Body of pancreas (tissue), 4 donors: ENCODE measurements at regions not wholly inside any gene's neighbourhood (a gene's known extent, or its start where the extent isn't known, plus 50 kb on each side); places are given as distances from the start of the nearest gene placed in this dataset.

Experiments
- ATAC-seq: fragments of 150-250 bp; one replicate; pipeline ENCODE4 v1.9.1; 2016
- DNase-seq, 4 donors: peaks; one replicate each; pipeline ENCODE4 v3.0.0-alpha.2; 2019
- H3K27ac ChIP-seq, 4 donors: fragments of 200-600 bp; sonication (generic); 1 replicate in 3 of 4; 2 replicates in 1 of 4; pipeline versions ENCODE4 v1.5.1 to v1.6.1; 2016 to 2019; ENCODE audit warnings: mild to moderate bottlenecking in 1 of 4, mixed read lengths in 1 of 4, moderate library complexity in 1 of 4
- H3K27me3 ChIP-seq, 2 donors: fragments of 200-600 bp; sonication (generic); one replicate each; pipeline ENCODE4 v1.6.0; 2016; ENCODE audit warnings: mild to moderate bottlenecking in 1 of 2
- H3K36me3 ChIP-seq, 2 donors: fragments of 200-600 bp; sonication (generic); replicated peaks in 1 of 2; 2 replicates each; pipeline ENCODE4 v1.5.1; 2016; ENCODE audit warnings: low read depth in 2 of 2; ENCODE audit not compliant: insufficient read depth in 1 of 2
- H3K4me1 ChIP-seq: fragments of 200-600 bp; sonication (generic); one replicate; pipeline ENCODE4 v1.6.0; 2016
- H3K4me3 ChIP-seq, 2 donors: fragments of 200-600 bp; sonication (generic); 1 replicate in 1 of 2; 2 replicates in 1 of 2; pipeline ENCODE4 v1.5.1; 2016 to 2019
- H3K9me3 ChIP-seq, 3 donors: fragments of 200-600 bp; sonication (generic); 1 replicate in 2 of 3; 2 replicates in 1 of 3; pipeline ENCODE4 v1.5.1; 2016
- CTCF ChIP-seq, 7 experiments: fragments of 450-650 bp in 4 of 7; fragments of 200-600 bp in 3 of 7; sonication (generic) in 3 of 7; IDR thresholded peaks; one replicate each; pipeline ENCODE4 v1.5.1; 2016 to 2019; ENCODE audit warnings: antibody characterized with exemption in 7 of 7
- POLR2A ChIP-seq, 3 donors: fragments of 450-650 bp; IDR thresholded peaks; one replicate each; pipeline ENCODE4 v1.6.1; 2016; ENCODE audit warnings: antibody characterized with exemption in 3 of 3, mild to moderate bottlenecking in 2 of 3
- WGBS, 2 donors: methylation state at CpG; one replicate each; pipeline ENCODE4 v1.1.5; 2017; 5-methylcytosine and 5-hydroxymethylcytosine counted together
- intact Hi-C: fragments of 100-400 bp; cut with DNase I; formaldehyde crosslinking; loops from one replicate; pipeline ENCODE4 v1.15.1; 2023

- no peak for TF ChIP-seq POLR2A (IDR thresholded peaks at IDR 0.05)
- TF ChIP-seq CTCF (IDR thresholded peaks at IDR 0.05): peak; percentile 25 to 68 (median 62)
- intact Hi-C loops: no loop called here
- Histone ChIP-seq H3K4me1 (no peaks in the 10 kb centered on the region), H3K27ac (no peak overlapping the region), H3K9me3 (no peaks in the 10 kb centered on the region), H3K36me3 (no peaks in the 10 kb centered on the region), H3K4me3 (no peak overlapping the region), H3K27me3 (no peaks in the 10 kb centered on the region)
- 16 to 20% methylated on average over 9 to 10 of the region's 10 CpGs for WGBS, 2 donors
- no peak for ATAC-seq
- DNase-seq: peak; percentile 66 to 78 (median 68)
Measured at GRCh38 chr12:127677537-127678131, 589.3 kb upstream of the TMEM132C start.

DNA sequence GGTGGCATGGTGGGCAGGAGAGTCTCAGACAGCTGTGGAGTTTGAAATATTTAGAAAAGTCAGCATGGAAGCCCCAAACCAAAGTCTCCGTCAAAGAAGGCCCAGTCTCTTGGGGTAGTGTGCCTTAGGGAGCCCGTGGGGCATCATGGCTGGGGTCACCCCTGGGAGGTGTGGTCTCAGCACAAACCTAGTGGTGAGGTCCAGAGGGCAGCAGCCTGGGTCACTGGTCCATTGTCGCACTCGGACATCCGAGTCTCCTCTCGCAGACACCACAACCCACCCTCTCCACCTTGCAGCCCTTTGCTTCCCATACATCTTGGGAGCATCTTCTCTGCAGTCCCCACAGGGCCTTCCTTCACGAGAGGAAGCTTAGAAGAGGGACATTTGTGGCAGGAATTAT lies 588.0 kb upstream of the TMEM132C start:
- 77 to 78% methylated on average over 7 of the region's 7 CpGs for WGBS, 2 donors
- ATAC-seq (no peak), DNase-seq (no peak)
- TF ChIP-seq CTCF (IDR thresholded peaks at IDR 0.05): no peak
- no peak for TF ChIP-seq POLR2A (IDR thresholded peaks at IDR 0.05)
- Histone ChIP-seq H3K4me3 (no peak overlapping the region), H3K9me3 (no peaks in the 10 kb centered on the region), H3K27ac (no peak overlapping the region), H3K36me3 (no peaks in the 10 kb centered on the region), H3K27me3 (no peaks in the 10 kb centered on the region), H3K4me1 (no peaks in the 10 kb centered on the region)
- intact Hi-C loops: no loop called here

DNA sequence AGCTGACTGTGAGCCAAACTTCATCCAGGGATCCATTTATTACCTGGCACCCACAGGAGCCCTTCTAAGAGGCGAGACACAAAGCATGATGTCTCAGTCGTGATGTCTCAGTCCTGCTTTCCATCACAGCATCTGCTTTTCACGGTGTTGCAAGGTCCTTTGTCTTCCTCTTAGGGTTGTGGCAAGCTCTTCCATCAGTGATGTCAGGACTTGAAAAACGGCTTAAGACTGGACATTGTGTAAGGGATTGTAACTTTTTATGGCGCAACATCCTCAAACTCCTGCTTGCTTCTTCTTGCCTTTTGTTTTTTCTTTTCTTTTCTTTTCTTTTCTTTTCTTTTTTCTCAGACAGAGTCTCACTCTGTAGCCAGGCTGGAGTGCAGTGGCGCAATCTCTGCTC lies 586.5 kb upstream of the TMEM132C start:
- Histone ChIP-seq H3K27ac (no peak overlapping the region), H3K9me3 (no peaks in the 10 kb centered on the region), H3K4me1 (no peaks in the 10 kb centered on the region), H3K27me3 (no peaks in the 10 kb centered on the region), H3K4me3 (no peak overlapping the region), H3K36me3 (no peaks in the 10 kb centered on the region)
- TF ChIP-seq POLR2A (IDR thresholded peaks at IDR 0.05): no peak
- TF ChIP-seq CTCF (IDR thresholded peaks at IDR 0.05): no peak
- DNase-seq: no peak
- 44 to 52% methylated on average over 6 of the region's 6 CpGs for WGBS, 2 donors
- intact Hi-C loops: no loop called here
- ATAC-seq: no peak

- intact Hi-C loops: no loop called here
- DNase-seq (no peak), ATAC-seq (no peak)
- Histone ChIP-seq H3K27ac (no peak overlapping the region), H3K9me3 (no peaks in the 10 kb centered on the region), H3K36me3 (no peaks in the 10 kb centered on the region), H3K4me3 (no peak overlapping the region), H3K4me1 (no peaks in the 10 kb centered on the region), H3K27me3 (no peaks in the 10 kb centered on the region)
- 55 to 58% methylated on average over 8 to 9 of the region's 9 CpGs for WGBS, 2 donors
- TF ChIP-seq POLR2A (IDR thresholded peaks at IDR 0.05) (no peak), CTCF (IDR thresholded peaks at IDR 0.05) (no peak)
Measured at GRCh38 chr12:127681151-127681754, 585.7 kb upstream of the TMEM132C start.

DNA sequence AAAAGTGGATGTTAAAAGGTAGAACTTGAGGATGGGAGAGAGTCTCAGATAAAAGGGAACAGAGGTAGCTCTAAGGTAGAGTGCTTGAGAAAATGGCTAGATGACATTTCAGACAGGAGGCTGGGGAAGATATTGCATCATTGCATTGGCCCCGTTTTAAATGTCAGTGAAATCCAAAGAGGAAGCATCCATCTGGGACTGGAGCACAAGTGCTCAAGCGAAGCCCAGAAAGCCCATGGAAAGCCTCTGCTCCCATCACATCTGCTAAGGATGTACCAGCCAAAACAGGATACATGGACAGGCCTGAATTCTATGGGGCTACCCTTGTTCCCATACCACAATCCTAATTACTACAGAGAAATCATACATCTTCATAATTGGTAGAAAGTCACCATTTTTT lies 581.5 kb upstream of the TMEM132C start:
- TF ChIP-seq POLR2A (IDR thresholded peaks at IDR 0.05) (no peak), CTCF (IDR thresholded peaks at IDR 0.05) (no peak)
- Histone ChIP-seq H3K27ac (no peak overlapping the region), H3K9me3 (no peaks in the 10 kb centered on the region), H3K4me1 (no peaks in the 10 kb centered on the region), H3K4me3 (no peak overlapping the region), H3K36me3 (no peaks in the 10 kb centered on the region), H3K27me3 (no peaks in the 10 kb centered on the region)
- ATAC-seq (no peak), DNase-seq (no peak)
- WGBS, 2 donors: 53 to 58% methylated on average over 2 of the region's 2 CpGs
- intact Hi-C loops: no loop called here
